ENCODE measurements at regions not wholly inside any gene's neighbourhood (a gene's known extent, or its start where the extent isn't known, plus 50 kb on each side); places are given as distances from the start of the nearest gene placed in this dataset.

DNA sequence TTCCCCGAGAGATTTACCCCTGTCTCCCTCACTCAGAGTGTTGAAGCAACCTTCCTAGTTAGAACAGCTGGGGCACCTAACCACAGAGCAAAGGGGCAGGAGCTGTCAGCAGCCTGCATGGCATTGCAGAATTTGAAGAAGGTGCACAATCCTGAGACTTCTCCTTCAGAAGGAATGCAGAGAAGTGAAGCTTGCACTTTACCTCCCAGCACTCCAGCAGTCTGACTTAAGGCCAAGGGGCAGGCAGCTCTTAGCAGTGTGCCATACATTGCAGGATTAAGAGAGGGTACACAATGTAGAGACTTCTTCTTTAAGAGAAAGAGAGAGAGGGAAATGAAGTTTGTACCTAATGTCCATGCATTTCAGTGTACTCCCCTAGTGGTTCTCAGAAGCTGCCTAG, 236.0 kb upstream of the FBXL7 start:
- TF ChIP-seq, protein P1, sequence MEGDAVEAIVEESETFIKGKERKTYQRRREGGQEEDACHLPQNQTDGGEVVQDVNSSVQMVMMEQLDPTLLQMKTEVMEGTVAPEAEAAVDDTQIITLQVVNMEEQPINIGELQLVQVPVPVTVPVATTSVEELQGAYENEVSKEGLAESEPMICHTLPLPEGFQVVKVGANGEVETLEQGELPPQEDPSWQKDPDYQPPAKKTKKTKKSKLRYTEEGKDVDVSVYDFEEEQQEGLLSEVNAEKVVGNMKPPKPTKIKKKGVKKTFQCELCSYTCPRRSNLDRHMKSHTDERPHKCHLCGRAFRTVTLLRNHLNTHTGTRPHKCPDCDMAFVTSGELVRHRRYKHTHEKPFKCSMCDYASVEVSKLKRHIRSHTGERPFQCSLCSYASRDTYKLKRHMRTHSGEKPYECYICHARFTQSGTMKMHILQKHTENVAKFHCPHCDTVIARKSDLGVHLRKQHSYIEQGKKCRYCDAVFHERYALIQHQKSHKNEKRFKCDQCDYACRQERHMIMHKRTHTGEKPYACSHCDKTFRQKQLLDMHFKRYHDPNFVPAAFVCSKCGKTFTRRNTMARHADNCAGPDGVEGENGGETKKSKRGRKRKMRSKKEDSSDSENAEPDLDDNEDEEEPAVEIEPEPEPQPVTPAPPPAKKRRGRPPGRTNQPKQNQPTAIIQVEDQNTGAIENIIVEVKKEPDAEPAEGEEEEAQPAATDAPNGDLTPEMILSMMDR (IDR thresholded peaks at IDR 0.05; ENCODE audit: low read length): no peak
- no peak for TF ChIP-seq EZH2 (optimal IDR thresholded peaks at IDR 0.05; ENCODE audit: low read depth, low read length)
- no peak for TF ChIP-seq EZH2phosphoT487 (IDR thresholded peaks at IDR 0.05; ENCODE audit: low read length)

Measured in MM.1S (cell line).